Sigmoid colon (tissue), 4 donors: ENCODE measurements at regions not wholly inside any gene's neighbourhood (a gene's known extent, or its start where the extent isn't known, plus 50 kb on each side); places are given as distances from the start of the nearest gene placed in this dataset.

Source experiments
- CTCF ChIP-seq, 4 experiments: fragments of 450-650 bp in 3 of 4; fragments of 200-600 bp in 1 of 4; IDR thresholded peaks; one replicate each; pipeline ENCODE4 v1.5.1; 2016 to 2019; ENCODE audit warnings: antibody characterized with exemption in 4 of 4, mild to moderate bottlenecking in 3 of 4, moderate library complexity in 2 of 4
- POLR2AphosphoS5 ChIP-seq, 4 donors: sonication (generic); formaldehyde crosslinking; IDR thresholded peaks; one replicate each; pipeline ENCODE4 v1.6.1; 2017; ENCODE audit warnings: antibody characterized with exemption in 4 of 4

GRCh38 chr20:8079976-8080375 lies 52.1 kb upstream of the PLCB1 start:
- TF ChIP-seq POLR2AphosphoS5 (IDR thresholded peaks at IDR 0.05) (no peak), CTCF (IDR thresholded peaks at IDR 0.05) (no peak)
